A549 (cell line): ENCODE measurements at regions not wholly inside any gene's neighbourhood (a gene's known extent, or its start where the extent isn't known, plus 50 kb on each side); places are given as distances from the start of the nearest gene placed in this dataset.

Source experiments
- ATAC-seq, 2 experiments: fragments of 200-7000 bp in 1 of 2; fragments of >200 bp in 1 of 2; cut with Nextera tagmentation in 1 of 2; cut with Tn5 transposase in 1 of 2; 3 replicates each; pipeline versions ENCODE4 v1.8.0 to v1.9.1; 2018 to 2020; ENCODE audit warnings: mild to moderate bottlenecking in 1 of 2, moderate library complexity in 1 of 2
- CTCF ChIA-PET: fragments of 300-600 bp; sonication (Branson Sonifier 250); formaldehyde crosslinking; extraction: SDS; loops from one replicate; lab custom pipeline; 2021; ENCODE audit warnings: antibody characterized with exemption, inconsistent platforms; lab: Yijun Ruan, JAX
- POLR2A ChIA-PET: fragments of 350-600 bp; formaldehyde crosslinking; extraction: SDS; loops from one replicate; lab custom pipeline; 2021; ENCODE audit warnings: antibody characterized with exemption, inconsistent platforms; lab: Yijun Ruan, JAX
- DNase-seq, 2 experiments: peaks; one replicate each; pipeline versions ENCODE4 v3.0.0 to v3.0.0-alpha.2; 2011 to 2016; ENCODE audit warnings: low read depth in 1 of 2, low spot score in 1 of 2
- FAIRE-seq: peaks from 2 replicates; lab custom pipeline; 2011; peaks lifted over from hg19 to GRCh38; lab: Jason Lieb, UNC
- H3K27ac ChIP-seq, 2 experiments: fragments of >200 bp; sonication (Bioruptor Twin); formaldehyde crosslinking; 3 replicates each; pipeline ENCODE4 v1.5.1; 2016 to 2017
- H3K4me1 ChIP-seq: fragments of >200 bp; sonication (Bioruptor Twin); formaldehyde crosslinking; 3 replicates; pipeline ENCODE4 v1.6.1; 2016
- H3K4me2 ChIP-seq: fragments of >200 bp; sonication (Bioruptor Twin); formaldehyde crosslinking; 3 replicates; pipeline ENCODE4 v1.6.1; 2016
- H3K4me3 ChIP-seq: fragments of >200 bp; sonication (Bioruptor Twin); formaldehyde crosslinking; 3 replicates; pipeline ENCODE4 v1.5.1; 2016
- H3K9me3 ChIP-seq: fragments of >200 bp; sonication (Bioruptor Twin); formaldehyde crosslinking; 3 replicates; pipeline ENCODE4 v1.6.1; 2016
- CBX2 ChIP-seq: fragments of 200-600 bp; sonication (generic); IDR thresholded peaks from 2 replicates; pipeline ENCODE4 v1.6.1; 2016; ENCODE audit warnings: low read depth, mild to moderate bottlenecking, borderline replicate concordance
- CBX8 ChIP-seq: fragments of 200-600 bp; sonication (generic); IDR thresholded peaks from 2 replicates; pipeline ENCODE4 v1.6.1; 2016
- EHMT2 ChIP-seq: fragments of 200-600 bp; sonication (generic); IDR thresholded peaks from 2 replicates; pipeline ENCODE4 v1.6.1; 2016; ENCODE audit warnings: antibody characterized with exemption, low read depth, mild to moderate bottlenecking, moderate library complexity
- ESRRA ChIP-seq: fragments of 150-350 bp; IDR thresholded peaks from 2 replicates; pipeline ENCODE4 v1.6.1; 2014; ENCODE audit warnings: mild to moderate bottlenecking, low read length, borderline replicate concordance
- FOSB ChIP-seq: fragments of 250-450 bp; sonication (Bioruptor Pico); IDR thresholded peaks from 2 replicates; pipeline ENCODE4 v1.5.0; 2020; ENCODE audit warnings: mild to moderate bottlenecking, moderate library complexity
- FOSL2 ChIP-seq, 2 experiments: fragments of 450-650 bp in 1 of 2; fragments of >200 bp in 1 of 2; sonication (Bioruptor Twin) in 1 of 2; formaldehyde crosslinking; IDR thresholded peaks; 2 replicates each; pipeline versions ENCODE4 v1.5.0 to v1.6.1; 2016 to 2020; ENCODE audit warnings: mild to moderate bottlenecking in 1 of 2, moderate library complexity in 1 of 2
- HOXB13 ChIP-seq: fragments of 250-450 bp; sonication (Bioruptor Pico); IDR thresholded peaks from 2 replicates; pipeline ENCODE4 v1.5.0; 2020; ENCODE audit warnings: low read depth, mild to moderate bottlenecking, moderate library complexity
- JUNB ChIP-seq: fragments of >200 bp; sonication (Bioruptor Twin); formaldehyde crosslinking; IDR thresholded peaks from 2 replicates; pipeline ENCODE4 v1.6.1; 2016
- KDM5A ChIP-seq: fragments of 200-600 bp; sonication (generic); IDR thresholded peaks from 2 replicates; pipeline ENCODE4 v1.6.1; 2016; ENCODE audit warnings: antibody characterized with exemption, mild to moderate bottlenecking
- MAZ ChIP-seq: fragments of 150-350 bp; IDR thresholded peaks from 2 replicates; pipeline ENCODE4 v1.6.1; 2014; ENCODE audit warnings: antibody characterized with exemption, low read depth, low read length, borderline replicate concordance
- NFE2L2 ChIP-seq: fragments of 150-350 bp; conservative IDR thresholded peaks from 2 replicates; pipeline ENCODE4 v1.6.1; 2014; ENCODE audit warnings: low read length
- NPAS2 ChIP-seq: fragments of 250-450 bp; sonication (Bioruptor Pico); IDR thresholded peaks from 2 replicates; pipeline ENCODE4 v1.8.0; 2022; ENCODE audit warnings: mild to moderate bottlenecking, moderate library complexity, borderline replicate concordance
- PHF8 ChIP-seq: fragments of 200-600 bp; sonication (generic); IDR thresholded peaks from 2 replicates; pipeline ENCODE4 v1.6.1; 2016; ENCODE audit warnings: low read depth, mild to moderate bottlenecking, antibody characterized with exemption, moderate library complexity, borderline replicate concordance
- POLR2A ChIP-seq: IDR thresholded peaks from 2 replicates; pipeline ENCODE4 v1.6.1; 2012; ENCODE audit warnings: mild to moderate bottlenecking, low read length
- RNF2 ChIP-seq: fragments of 200-600 bp; sonication (generic); IDR thresholded peaks from 2 replicates; pipeline ENCODE4 v1.6.1; 2016; ENCODE audit warnings: low read depth, mild to moderate bottlenecking, antibody characterized with exemption, moderate library complexity, borderline replicate concordance
- SREBF2 ChIP-seq: fragments of 450-650 bp; IDR thresholded peaks from 2 replicates; pipeline ENCODE4 v1.6.1; 2014; ENCODE audit warnings: mild to moderate bottlenecking, moderate library complexity
- TP53 ChIP-seq: fragments of 250-450 bp; sonication (Bioruptor Pico); IDR thresholded peaks from 2 replicates; pipeline ENCODE4 v1.5.0; 2021; ENCODE audit warnings: mild to moderate bottlenecking, moderate library complexity
- WGBS: methylation state at CpG from one replicate; pipeline ENCODE4 v1.1.6; 2017; ENCODE audit errors: missing lambda C conversion rate; 5-methylcytosine and 5-hydroxymethylcytosine counted together
- TF ChIP-seq, protein P1 (sequence below): IDR thresholded peaks from 2 replicates; pipeline ENCODE4 v1.6.1; 2012
- TF ChIP-seq, protein P2 (sequence below): fragments of 200-600 bp; sonication (generic); IDR thresholded peaks from 2 replicates; pipeline ENCODE4 v1.6.1; 2016; ENCODE audit warnings: antibody characterized with exemption, mild to moderate bottlenecking, moderate library complexity
- TF ChIP-seq, protein P3 (sequence below): fragments of 450-650 bp; IDR thresholded peaks from 2 replicates; pipeline ENCODE4 v1.6.1; 2014; ENCODE audit warnings: antibody characterized with exemption
- TF ChIP-seq, protein P4 (sequence below): fragments of >200 bp; sonication (Bioruptor Twin); formaldehyde crosslinking; IDR thresholded peaks from 3 replicates; pipeline ENCODE4 v1.6.1; 2016

DNA sequence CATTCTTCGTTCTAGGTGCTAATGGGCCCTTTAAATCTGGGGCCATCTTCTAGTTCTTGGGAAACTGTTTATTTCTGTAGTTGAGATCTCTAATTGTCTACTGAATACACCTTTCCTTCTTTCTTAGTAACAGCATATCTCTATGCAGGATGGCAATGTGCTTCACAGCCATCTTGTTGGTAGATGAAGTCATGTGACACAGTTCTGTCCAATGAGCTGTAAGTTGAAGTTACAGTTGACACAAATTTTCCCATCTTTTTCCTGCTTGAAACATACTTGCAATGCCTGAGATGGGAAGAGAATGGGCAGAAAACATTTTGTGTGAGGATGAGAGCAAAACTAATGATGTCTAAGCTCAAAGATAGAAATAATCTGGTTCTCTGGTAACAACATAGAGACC, 57.3 kb upstream of the PHLPP1 start:
- 84% methylated on average over 1 of the region's 1 CpG for WGBS
- ChIA-PET CTCF (interaction anchor here (0.6 kb wide), 1 partner anchor 46 kb away, joined by 4 read pairs; no protein-coding TSS in a partner anchor), POLR2A (no interaction called here)

DNA sequence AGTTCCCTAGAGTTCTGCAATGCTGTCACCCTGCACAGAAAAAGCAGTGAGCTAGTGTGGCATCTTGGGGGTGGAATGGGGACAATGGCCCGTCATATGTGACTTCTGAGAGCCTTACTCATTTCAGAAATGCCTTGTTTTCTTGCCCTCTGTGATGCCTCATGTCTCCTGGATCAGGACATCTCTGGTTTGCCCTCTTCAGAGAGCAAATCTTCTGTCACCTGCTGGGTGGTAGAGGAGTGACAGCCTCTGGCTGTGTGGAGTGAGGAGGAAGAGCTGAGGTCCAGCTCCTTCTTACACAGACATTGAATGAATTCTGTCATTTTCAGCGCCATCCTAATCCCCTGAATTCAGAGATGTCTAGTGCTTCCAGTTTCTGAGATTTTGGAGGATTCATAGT, 55.6 kb upstream of the PHLPP1 start:
- FAIRE-seq (no peak), DNase-seq (no peak), ATAC-seq (no peak)
- peaks cover 3% of the 10 kb centered on the region; the same call in 1 of the 3 replicates for H3K4me1 ChIP-seq
- POLR2A ChIA-PET = no interaction called here
- TF ChIP-seq RNF2 (no peak), SREBF2 (no peak), KDM5A (no peak), FOSL2 (IDR thresholded peaks at IDR 0.05) (no peak), FOSL2 (CRISPR knock-in tag; IDR thresholded peaks at IDR 0.05) (no peak), POLR2A (no peak), FOSB (CRISPR knock-in tag) (no peak), CBX8 (no peak), EHMT2 (no peak), PHF8 (no peak), ESRRA (no peak), JUNB (no peak), HOXB13 (CRISPR knock-in tag) (no peak), NPAS2 (no peak), NFE2L2 (no peak), CBX2 (no peak)
- TF ChIP-seq, protein P1, sequence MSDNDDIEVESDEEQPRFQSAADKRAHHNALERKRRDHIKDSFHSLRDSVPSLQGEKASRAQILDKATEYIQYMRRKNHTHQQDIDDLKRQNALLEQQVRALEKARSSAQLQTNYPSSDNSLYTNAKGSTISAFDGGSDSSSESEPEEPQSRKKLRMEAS = no peak
- TF ChIP-seq, protein P2, sequence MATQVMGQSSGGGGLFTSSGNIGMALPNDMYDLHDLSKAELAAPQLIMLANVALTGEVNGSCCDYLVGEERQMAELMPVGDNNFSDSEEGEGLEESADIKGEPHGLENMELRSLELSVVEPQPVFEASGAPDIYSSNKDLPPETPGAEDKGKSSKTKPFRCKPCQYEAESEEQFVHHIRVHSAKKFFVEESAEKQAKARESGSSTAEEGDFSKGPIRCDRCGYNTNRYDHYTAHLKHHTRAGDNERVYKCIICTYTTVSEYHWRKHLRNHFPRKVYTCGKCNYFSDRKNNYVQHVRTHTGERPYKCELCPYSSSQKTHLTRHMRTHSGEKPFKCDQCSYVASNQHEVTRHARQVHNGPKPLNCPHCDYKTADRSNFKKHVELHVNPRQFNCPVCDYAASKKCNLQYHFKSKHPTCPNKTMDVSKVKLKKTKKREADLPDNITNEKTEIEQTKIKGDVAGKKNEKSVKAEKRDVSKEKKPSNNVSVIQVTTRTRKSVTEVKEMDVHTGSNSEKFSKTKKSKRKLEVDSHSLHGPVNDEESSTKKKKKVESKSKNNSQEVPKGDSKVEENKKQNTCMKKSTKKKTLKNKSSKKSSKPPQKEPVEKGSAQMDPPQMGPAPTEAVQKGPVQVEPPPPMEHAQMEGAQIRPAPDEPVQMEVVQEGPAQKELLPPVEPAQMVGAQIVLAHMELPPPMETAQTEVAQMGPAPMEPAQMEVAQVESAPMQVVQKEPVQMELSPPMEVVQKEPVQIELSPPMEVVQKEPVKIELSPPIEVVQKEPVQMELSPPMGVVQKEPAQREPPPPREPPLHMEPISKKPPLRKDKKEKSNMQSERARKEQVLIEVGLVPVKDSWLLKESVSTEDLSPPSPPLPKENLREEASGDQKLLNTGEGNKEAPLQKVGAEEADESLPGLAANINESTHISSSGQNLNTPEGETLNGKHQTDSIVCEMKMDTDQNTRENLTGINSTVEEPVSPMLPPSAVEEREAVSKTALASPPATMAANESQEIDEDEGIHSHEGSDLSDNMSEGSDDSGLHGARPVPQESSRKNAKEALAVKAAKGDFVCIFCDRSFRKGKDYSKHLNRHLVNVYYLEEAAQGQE = no peak
- TF ChIP-seq, protein P3, sequence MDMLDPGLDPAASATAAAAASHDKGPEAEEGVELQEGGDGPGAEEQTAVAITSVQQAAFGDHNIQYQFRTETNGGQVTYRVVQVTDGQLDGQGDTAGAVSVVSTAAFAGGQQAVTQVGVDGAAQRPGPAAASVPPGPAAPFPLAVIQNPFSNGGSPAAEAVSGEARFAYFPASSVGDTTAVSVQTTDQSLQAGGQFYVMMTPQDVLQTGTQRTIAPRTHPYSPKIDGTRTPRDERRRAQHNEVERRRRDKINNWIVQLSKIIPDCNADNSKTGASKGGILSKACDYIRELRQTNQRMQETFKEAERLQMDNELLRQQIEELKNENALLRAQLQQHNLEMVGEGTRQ = no peak
- TF ChIP-seq, protein P4, sequence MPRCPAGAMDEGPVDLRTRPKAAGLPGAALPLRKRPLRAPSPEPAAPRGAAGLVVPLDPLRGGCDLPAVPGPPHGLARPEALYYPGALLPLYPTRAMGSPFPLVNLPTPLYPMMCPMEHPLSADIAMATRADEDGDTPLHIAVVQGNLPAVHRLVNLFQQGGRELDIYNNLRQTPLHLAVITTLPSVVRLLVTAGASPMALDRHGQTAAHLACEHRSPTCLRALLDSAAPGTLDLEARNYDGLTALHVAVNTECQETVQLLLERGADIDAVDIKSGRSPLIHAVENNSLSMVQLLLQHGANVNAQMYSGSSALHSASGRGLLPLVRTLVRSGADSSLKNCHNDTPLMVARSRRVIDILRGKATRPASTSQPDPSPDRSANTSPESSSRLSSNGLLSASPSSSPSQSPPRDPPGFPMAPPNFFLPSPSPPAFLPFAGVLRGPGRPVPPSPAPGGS = no peak
- 77% methylated on average over 2 of the region's 2 CpGs for WGBS
- no peak overlapping the region for H3K4me2 ChIP-seq
- H3K9me3 ChIP-seq = no peaks in the 10 kb centered on the region
- no peak overlapping the region for H3K4me3 ChIP-seq
- CTCF ChIA-PET = no interaction called here
- no peak overlapping the region for H3K27ac ChIP-seq

More for the DNA sequence above, 57.3 kb upstream of the PHLPP1 start:
- Histone ChIP-seq H3K9me3 (no peaks in the 10 kb centered on the region), H3K27ac (no peak overlapping the region), H3K4me3 (no peak overlapping the region), H3K4me1 (no peaks in the 10 kb centered on the region), H3K4me2 (no peak overlapping the region)
- ATAC-seq (no peak), FAIRE-seq (no peak), DNase-seq (no peak)
- TF ChIP-seq TP53 (CRISPR knock-in tag) (no peak), HOXB13 (CRISPR knock-in tag) (no peak), MAZ (no peak)
